ENCODE measurements at regions not wholly inside any gene's neighbourhood (a gene's known extent, or its start where the extent isn't known, plus 50 kb on each side); places are given as distances from the start of the nearest gene placed in this dataset.

- no peak overlapping the region for H3K27ac ChIP-seq (ENCODE audit: low read length)
- no peaks in the 10 kb centered on the region for H3K36me3 ChIP-seq (ENCODE audit: insufficient read depth, low read length)
- H3K9me3 ChIP-seq (ENCODE audit: low read length) = no peaks in the 10 kb centered on the region
- no peaks in the 10 kb centered on the region for H3K79me2 ChIP-seq (replicated peaks; ENCODE audit: insufficient read depth, low read length)
- H3F3A ChIP-seq (ENCODE audit: insufficient read depth, low read length, poor library complexity, severe bottlenecking) = no peaks in the 10 kb centered on the region
- no peak overlapping the region for H2AFZ ChIP-seq (ENCODE audit: low read depth, low read length)
- no peak overlapping the region for H3K9ac ChIP-seq (ENCODE audit: low read length)
- no peak for TF ChIP-seq TAF1 (IDR thresholded peaks at IDR 0.05; ENCODE audit: low read depth)
- TF ChIP-seq POLR2AphosphoS5 (IDR thresholded peaks at IDR 0.05) = no peak
- no peak for TF ChIP-seq CTCF (IDR thresholded peaks at IDR 0.05; ENCODE audit: poor library complexity, severe bottlenecking)
- no peak for TF ChIP-seq REST (IDR thresholded peaks at IDR 0.05; ENCODE audit: borderline replicate concordance)
- TF ChIP-seq EP300 (conservative IDR thresholded peaks at IDR 0.05; ENCODE audit: poor library complexity, severe bottlenecking) = no peak
- TF ChIP-seq SMC3 (conservative IDR thresholded peaks at IDR 0.05; ENCODE audit: poor library complexity) = no peak
- TF ChIP-seq EZH2 (IDR thresholded peaks at IDR 0.05; ENCODE audit: borderline replicate concordance, insufficient read depth, low read length, poor library complexity, severe bottlenecking) = no peak
- TF ChIP-seq RAD21 (conservative IDR thresholded peaks at IDR 0.05) = no peak
- TF ChIP-seq MXI1 (conservative IDR thresholded peaks at IDR 0.05; ENCODE audit: poor library complexity, severe bottlenecking) = no peak
- no peaks in the 10 kb centered on the region for H4K20me1 ChIP-seq (ENCODE audit: insufficient read depth)
- no peaks in the 10 kb centered on the region for H3K27me3 ChIP-seq (ENCODE audit: insufficient read depth, low read depth, low read length)
- no peak overlapping the region for H3K4me3 ChIP-seq (ENCODE audit: low read length)
- no peak overlapping the region for H3K4me2 ChIP-seq (ENCODE audit: low read length)
- no peaks in the 10 kb centered on the region for H3K9me2 ChIP-seq (ENCODE audit: insufficient read depth, low read length)
Measured at GRCh38 chr3:88221726-88222125, 72.0 kb downstream of the C3orf38 start.

- H3K4me3 ChIP-seq (ENCODE audit: low read length) = no peak overlapping the region
- H3K9me2 ChIP-seq (ENCODE audit: insufficient read depth, low read length) = no peaks in the 10 kb centered on the region
- H3K27me3 ChIP-seq (ENCODE audit: insufficient read depth, low read depth, low read length) = no peaks in the 10 kb centered on the region
- no peaks in the 10 kb centered on the region for H4K20me1 ChIP-seq (ENCODE audit: insufficient read depth)
- H3K9ac ChIP-seq (ENCODE audit: low read length) = no peak overlapping the region
- no peaks in the 10 kb centered on the region for H3K9me3 ChIP-seq (ENCODE audit: low read length)
- TF ChIP-seq MXI1 (conservative IDR thresholded peaks at IDR 0.05; ENCODE audit: poor library complexity, severe bottlenecking) (no peak), SMC3 (conservative IDR thresholded peaks at IDR 0.05; ENCODE audit: poor library complexity) (no peak), CTCF (IDR thresholded peaks at IDR 0.05; ENCODE audit: poor library complexity, severe bottlenecking) (no peak), EZH2 (IDR thresholded peaks at IDR 0.05; ENCODE audit: borderline replicate concordance, insufficient read depth, low read length, poor library complexity, severe bottlenecking) (no peak), RAD21 (conservative IDR thresholded peaks at IDR 0.05) (no peak), POLR2AphosphoS5 (IDR thresholded peaks at IDR 0.05) (no peak), EP300 (conservative IDR thresholded peaks at IDR 0.05; ENCODE audit: poor library complexity, severe bottlenecking) (no peak), REST (IDR thresholded peaks at IDR 0.05; ENCODE audit: borderline replicate concordance) (no peak)
- H3K4me2 ChIP-seq (ENCODE audit: low read length) = no peak overlapping the region
- H3K36me3 ChIP-seq (ENCODE audit: insufficient read depth, low read length) = no peaks in the 10 kb centered on the region
- no peaks in the 10 kb centered on the region for H3F3A ChIP-seq (ENCODE audit: insufficient read depth, low read length, poor library complexity, severe bottlenecking)
- H2AFZ ChIP-seq (ENCODE audit: low read depth, low read length) = no peak overlapping the region
- H3K79me2 ChIP-seq (replicated peaks; ENCODE audit: insufficient read depth, low read length) = no peaks in the 10 kb centered on the region
- H3K27ac ChIP-seq (ENCODE audit: low read length) = no peak overlapping the region
Measured at GRCh38 chr3:88222343-88222742, 72.6 kb downstream of the C3orf38 start.

Data from neural cell (in vitro differentiated cells).